ENCODE measurements at regions not wholly inside any gene's neighbourhood (a gene's known extent, or its start where the extent isn't known, plus 50 kb on each side); places are given as distances from the start of the nearest gene placed in this dataset.

DNA sequence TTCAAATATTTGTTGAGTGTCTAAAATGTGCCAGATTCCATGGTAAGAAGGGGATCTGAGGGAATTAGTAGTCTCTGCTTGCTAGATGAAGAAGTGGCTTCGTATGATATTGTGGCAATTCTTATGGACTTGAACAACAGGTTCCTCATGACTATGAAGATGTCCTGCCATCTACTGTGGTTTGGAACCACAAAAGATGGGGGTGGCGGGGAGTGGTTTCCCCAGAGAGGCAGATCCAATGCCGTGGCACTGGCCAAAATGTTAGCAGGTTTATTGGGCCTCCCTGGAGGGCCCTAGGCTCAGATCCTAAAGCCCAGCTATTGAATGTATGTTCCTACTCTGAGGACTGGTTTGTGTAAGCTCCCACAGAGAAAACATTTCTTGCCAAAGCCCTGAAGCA is 120.8 kb downstream of the RGS2 start:
- H2BK120ac ChIP-seq (ENCODE audit: low read depth, low read length), result no peak overlapping the region
- H3K9me3 ChIP-seq (ENCODE audit: control insufficient read depth, low read length), result no peaks in the 10 kb centered on the region
- H3K36me3 ChIP-seq (ENCODE audit: control insufficient read depth in 1 of 2, insufficient read depth in 2 of 2, low read depth in 1 of 2, low read length in 2 of 2), result no peaks in the 10 kb centered on the region
- H2AFZ ChIP-seq (ENCODE audit: low read depth, low read length), result no peak overlapping the region
- no peak overlapping the region for H2BK5ac ChIP-seq (ENCODE audit: low read depth, low read length, poor library complexity, severe bottlenecking)
- H2AK5ac ChIP-seq (ENCODE audit: low read length, severe bottlenecking), result no peak overlapping the region
- H3K4me2 ChIP-seq (ENCODE audit: low read length, poor library complexity, severe bottlenecking), result no peak overlapping the region
- no peak overlapping the region for H3K4ac ChIP-seq (ENCODE audit: low read depth in 1 of 2, low read length in 2 of 2)
- no peak for DNase-seq
- no peak overlapping the region for H3K27ac ChIP-seq (ENCODE audit: low read length, poor library complexity, severe bottlenecking)
- H3K14ac ChIP-seq (ENCODE audit: low read length in 2 of 2), result no peak overlapping the region
- no peaks in the 10 kb centered on the region for H3K4me1 ChIP-seq (ENCODE audit: control insufficient read depth, insufficient read depth, low read depth, low read length)
- H4K91ac ChIP-seq (ENCODE audit: low read length), result no peak overlapping the region
- no peak overlapping the region for H2BK15ac ChIP-seq (ENCODE audit: low read depth, poor library complexity, severe bottlenecking)
- no peak overlapping the region for H3K23ac ChIP-seq (ENCODE audit: low read length in 2 of 2)
- 87% methylated on average over 3 of the region's 3 CpGs for WGBS
- no peaks in the 10 kb centered on the region for H3K79me1 ChIP-seq (replicated peaks; ENCODE audit: low read length, poor library complexity, severe bottlenecking)
- H3K4me3 ChIP-seq (ENCODE audit: insufficient read depth in 1 of 2, low read depth in 1 of 2, low read length in 2 of 2), result no peak overlapping the region
- no peak overlapping the region for H3K9ac ChIP-seq (ENCODE audit: low read length)
- H3K18ac ChIP-seq (ENCODE audit: low read depth in 1 of 2, low read length in 2 of 2), result no peak overlapping the region
- H4K8ac ChIP-seq (ENCODE audit: low read length), result no peak overlapping the region
- no peak overlapping the region for H2BK12ac ChIP-seq (ENCODE audit: low read length in 2 of 2)
- H3K27me3 ChIP-seq (ENCODE audit: control insufficient read depth in 1 of 2, insufficient read depth in 1 of 2, low read length in 2 of 2), result no peaks in the 10 kb centered on the region

DNA sequence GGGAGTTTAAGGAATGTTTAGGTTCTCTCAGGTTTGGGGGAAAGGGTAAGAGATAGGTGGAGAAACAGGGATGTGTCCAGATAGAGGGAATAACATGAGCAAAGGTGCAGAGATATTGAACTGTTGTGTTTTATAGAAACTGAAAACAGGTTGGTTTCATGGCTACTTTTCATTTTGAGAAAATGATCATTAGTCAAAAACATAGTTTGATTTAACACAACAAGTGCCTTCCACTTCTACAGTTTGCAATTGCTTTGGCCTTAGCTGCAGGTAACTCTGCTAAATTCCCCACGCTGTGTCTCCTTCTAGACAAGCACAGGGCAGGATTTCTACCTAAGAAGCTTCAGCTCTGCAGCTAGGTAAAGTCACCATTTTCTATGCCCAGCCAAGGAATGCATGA is 124.9 kb downstream of the RGS2 start:
- Histone ChIP-seq H3K79me1 (replicated peaks; ENCODE audit: low read length, poor library complexity, severe bottlenecking) (no peaks in the 10 kb centered on the region), H2BK120ac (ENCODE audit: low read depth, low read length) (no peak overlapping the region), H2AK5ac (ENCODE audit: low read length, severe bottlenecking) (no peak overlapping the region), H3K4me3 (ENCODE audit: insufficient read depth in 1 of 2, low read depth in 1 of 2, low read length in 2 of 2) (no peak overlapping the region), H3K18ac (ENCODE audit: low read depth in 1 of 2, low read length in 2 of 2) (no peak overlapping the region), H2AFZ (ENCODE audit: low read depth, low read length) (no peak overlapping the region), H3K27me3 (ENCODE audit: control insufficient read depth in 1 of 2, insufficient read depth in 1 of 2, low read length in 2 of 2) (no peaks in the 10 kb centered on the region), H3K36me3 (ENCODE audit: control insufficient read depth in 1 of 2, insufficient read depth in 2 of 2, low read depth in 1 of 2, low read length in 2 of 2) (no peaks in the 10 kb centered on the region), H4K8ac (ENCODE audit: low read length) (no peak overlapping the region), H3K9me3 (ENCODE audit: control insufficient read depth, low read length) (no peaks in the 10 kb centered on the region), H3K27ac (ENCODE audit: low read length, poor library complexity, severe bottlenecking) (no peak overlapping the region), H4K91ac (ENCODE audit: low read length) (peak overlapping the region; percentile 59), H3K4ac (ENCODE audit: low read depth in 1 of 2, low read length in 2 of 2) (no peak overlapping the region), H3K4me1 (ENCODE audit: control insufficient read depth, insufficient read depth, low read depth, low read length) (no peaks in the 10 kb centered on the region), H2BK15ac (ENCODE audit: low read depth, poor library complexity, severe bottlenecking) (no peak overlapping the region), H3K23ac (ENCODE audit: low read length in 2 of 2) (no peak overlapping the region), H2BK5ac (ENCODE audit: low read depth, low read length, poor library complexity, severe bottlenecking) (no peak overlapping the region), H3K14ac (ENCODE audit: low read length in 2 of 2) (no peak overlapping the region), H3K4me2 (ENCODE audit: low read length, poor library complexity, severe bottlenecking) (no peak overlapping the region), H3K9ac (ENCODE audit: low read length) (no peak overlapping the region), H2BK12ac (ENCODE audit: low read length in 2 of 2) (no peak overlapping the region)
- 96% methylated on average over 1 of the region's 1 CpG for WGBS
- no peak for DNase-seq

DNA sequence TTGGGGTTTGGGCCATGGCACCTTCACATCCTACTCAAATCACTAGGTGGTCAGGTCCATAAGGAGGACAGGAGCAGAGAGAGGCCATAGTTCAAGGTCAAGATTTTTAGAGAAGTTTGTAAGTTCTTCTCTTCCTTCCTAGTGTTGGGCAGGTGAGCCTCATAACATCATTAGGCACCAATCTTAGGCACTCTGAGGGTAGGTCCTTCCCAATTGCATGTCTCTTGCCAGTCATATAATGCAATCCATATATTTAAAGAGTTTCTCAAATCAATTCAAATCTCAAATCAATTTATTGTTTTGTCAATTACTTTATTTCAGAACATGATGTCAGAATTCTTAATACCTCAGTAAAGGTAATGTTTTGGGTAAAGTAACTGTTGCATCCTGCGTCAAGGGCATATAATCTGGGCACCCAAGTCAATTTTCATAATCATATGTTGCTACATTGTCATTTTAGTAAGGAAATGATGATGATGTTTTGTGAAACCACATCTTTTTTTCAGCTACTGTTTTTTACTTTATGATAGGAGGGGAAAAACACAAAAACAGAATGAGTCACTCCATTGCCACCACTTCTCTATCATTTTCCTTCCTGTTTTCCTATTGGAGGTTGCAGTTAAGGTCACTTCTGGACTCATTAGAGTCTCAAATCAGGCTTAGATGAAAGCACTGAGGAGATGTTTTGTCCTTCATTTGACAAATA is 122.7 kb downstream of the UCHL5 start:
- WGBS, result no CpG with 5 or more reads among the region's 1 CpG

DNA sequence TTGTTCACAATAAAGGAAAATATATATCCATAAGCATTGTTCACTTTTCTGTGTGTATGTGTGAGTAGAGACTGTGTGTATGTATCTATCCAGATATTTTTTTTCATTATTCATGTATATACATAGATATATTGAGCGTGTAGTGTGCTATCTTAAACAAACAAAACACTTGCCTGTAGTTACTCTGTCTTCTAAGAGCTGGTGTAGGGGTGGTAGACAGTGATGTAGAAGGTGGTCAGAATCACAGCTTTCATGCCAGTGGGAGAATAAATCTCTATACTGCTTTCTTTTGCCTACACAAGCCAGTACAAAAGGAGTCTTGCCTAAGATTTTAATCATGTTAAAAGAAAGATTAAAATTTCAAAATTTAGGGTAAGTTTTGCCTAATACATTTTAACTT is 122.0 kb downstream of the UCHL5 start:
- Histone ChIP-seq H4K91ac (ENCODE audit: low read length) (no peak overlapping the region), H3K14ac (ENCODE audit: low read length in 2 of 2) (no peak overlapping the region), H2BK5ac (ENCODE audit: low read depth, low read length, poor library complexity, severe bottlenecking) (no peak overlapping the region), H3K36me3 (ENCODE audit: control insufficient read depth in 1 of 2, insufficient read depth in 2 of 2, low read depth in 1 of 2, low read length in 2 of 2) (no peaks in the 10 kb centered on the region), H3K4ac (ENCODE audit: low read depth in 1 of 2, low read length in 2 of 2) (no peak overlapping the region), H4K8ac (ENCODE audit: low read length) (no peak overlapping the region), H3K79me1 (replicated peaks; ENCODE audit: low read length, poor library complexity, severe bottlenecking) (no peaks in the 10 kb centered on the region), H3K18ac (ENCODE audit: low read depth in 1 of 2, low read length in 2 of 2) (no peak overlapping the region), H2BK120ac (ENCODE audit: low read depth, low read length) (no peak overlapping the region), H3K4me3 (ENCODE audit: insufficient read depth in 1 of 2, low read depth in 1 of 2, low read length in 2 of 2) (no peak overlapping the region), H3K23ac (ENCODE audit: low read length in 2 of 2) (no peak overlapping the region), H3K4me2 (ENCODE audit: low read length, poor library complexity, severe bottlenecking) (no peak overlapping the region), H2BK15ac (ENCODE audit: low read depth, poor library complexity, severe bottlenecking) (no peak overlapping the region), H3K27me3 (ENCODE audit: control insufficient read depth in 1 of 2, insufficient read depth in 1 of 2, low read length in 2 of 2) (no peaks in the 10 kb centered on the region), H3K4me1 (ENCODE audit: control insufficient read depth, insufficient read depth, low read depth, low read length) (no peaks in the 10 kb centered on the region), H3K9ac (ENCODE audit: low read length) (no peak overlapping the region), H2BK12ac (ENCODE audit: low read length in 2 of 2) (no peak overlapping the region), H2AK5ac (ENCODE audit: low read length, severe bottlenecking) (no peak overlapping the region), H3K27ac (ENCODE audit: low read length, poor library complexity, severe bottlenecking) (no peak overlapping the region), H3K9me3 (ENCODE audit: control insufficient read depth, low read length) (no peaks in the 10 kb centered on the region), H2AFZ (ENCODE audit: low read depth, low read length) (no peak overlapping the region)
- no peak for DNase-seq
- WGBS, result no CpG with 5 or more reads among the region's 1 CpG

More for the DNA sequence above, 122.7 kb downstream of the UCHL5 start:
- H3K9me3 ChIP-seq (ENCODE audit: control insufficient read depth, low read length), result no peaks in the 10 kb centered on the region
- no peak overlapping the region for H3K4me2 ChIP-seq (ENCODE audit: low read length, poor library complexity, severe bottlenecking)
- H2BK120ac ChIP-seq (ENCODE audit: low read depth, low read length), result no peak overlapping the region
- DNase-seq, result no peak
- H4K91ac ChIP-seq (ENCODE audit: low read length), result no peak overlapping the region
- no peak overlapping the region for H3K4me3 ChIP-seq (ENCODE audit: insufficient read depth in 1 of 2, low read depth in 1 of 2, low read length in 2 of 2)
- no peaks in the 10 kb centered on the region for H3K79me1 ChIP-seq (replicated peaks; ENCODE audit: low read length, poor library complexity, severe bottlenecking)
- H2BK5ac ChIP-seq (ENCODE audit: low read depth, low read length, poor library complexity, severe bottlenecking), result no peak overlapping the region
- no peak overlapping the region for H4K8ac ChIP-seq (ENCODE audit: low read length)
- no peak overlapping the region for H2AFZ ChIP-seq (ENCODE audit: low read depth, low read length)
- H2AK5ac ChIP-seq (ENCODE audit: low read length, severe bottlenecking), result no peak overlapping the region
- no peak overlapping the region for H3K14ac ChIP-seq (ENCODE audit: low read length in 2 of 2)
- no peak overlapping the region for H2BK12ac ChIP-seq (ENCODE audit: low read length in 2 of 2)
- H2BK15ac ChIP-seq (ENCODE audit: low read depth, poor library complexity, severe bottlenecking), result no peak overlapping the region
- no peak overlapping the region for H3K18ac ChIP-seq (ENCODE audit: low read depth in 1 of 2, low read length in 2 of 2)
- H3K36me3 ChIP-seq (ENCODE audit: control insufficient read depth in 1 of 2, insufficient read depth in 2 of 2, low read depth in 1 of 2, low read length in 2 of 2), result no peaks in the 10 kb centered on the region
- H3K4me1 ChIP-seq (ENCODE audit: control insufficient read depth, insufficient read depth, low read depth, low read length), result no peaks in the 10 kb centered on the region
- H3K27ac ChIP-seq (ENCODE audit: low read length, poor library complexity, severe bottlenecking), result no peak overlapping the region
- no peaks in the 10 kb centered on the region for H3K27me3 ChIP-seq (ENCODE audit: control insufficient read depth in 1 of 2, insufficient read depth in 1 of 2, low read length in 2 of 2)
- no peak overlapping the region for H3K23ac ChIP-seq (ENCODE audit: low read length in 2 of 2)
- no peak overlapping the region for H3K4ac ChIP-seq (ENCODE audit: low read depth in 1 of 2, low read length in 2 of 2)
- no peak overlapping the region for H3K9ac ChIP-seq (ENCODE audit: low read length)

Data from mesenchymal stem cell (in vitro differentiated cells and primary cell).